Gastrocnemius medialis (tissue), 4 donors: ENCODE measurements at regions not wholly inside any gene's neighbourhood (a gene's known extent, or its start where the extent isn't known, plus 50 kb on each side); places are given as distances from the start of the nearest gene placed in this dataset.

Experiments used
- ATAC-seq, 2 donors: fragments of 150-250 bp; one replicate each; pipeline ENCODE4 v1.9.1; 2016
- DNase-seq, 2 donors: peaks; one replicate each; pipeline ENCODE4 v3.0.0-alpha.2; 2019
- H3K27ac ChIP-seq, 4 donors: fragments of 200-600 bp; sonication (generic); 1 replicate in 1 of 4; 2 replicates in 3 of 4; pipeline ENCODE4 v1.5.1; 2016 to 2018; ENCODE audit warnings: mild to moderate bottlenecking in 2 of 4, moderate library complexity in 1 of 4
- H3K27me3 ChIP-seq, 3 donors: fragments of 200-600 bp; sonication (generic) in 2 of 3; 1 replicate in 1 of 3; 2 replicates in 2 of 3; pipeline versions ENCODE4 v1.5.1 to v1.6.0; 2016 to 2019; ENCODE audit warnings: mild to moderate bottlenecking in 1 of 3, moderate library complexity in 1 of 3
- H3K36me3 ChIP-seq, 2 donors: fragments of 200-600 bp; sonication (generic) in 1 of 2; one replicate each; pipeline ENCODE4 v1.5.1; 2017 to 2018
- H3K4me1 ChIP-seq, 2 donors: fragments of 200-600 bp; sonication (generic) in 1 of 2; one replicate each; pipeline ENCODE4 v1.5.1; 2016 to 2017; ENCODE audit warnings: mild to moderate bottlenecking in 2 of 2
- H3K4me3 ChIP-seq, 4 donors: fragments of 200-600 bp; sonication (generic) in 3 of 4; 1 replicate in 1 of 4; 2 replicates in 3 of 4; pipeline ENCODE4 v1.5.1; 2016 to 2019; ENCODE audit warnings: mild to moderate bottlenecking in 2 of 4
- H3K9me3 ChIP-seq, 3 donors: fragments of 200-600 bp; sonication (generic) in 2 of 3; 1 replicate in 1 of 3; 2 replicates in 2 of 3; pipeline ENCODE4 v1.5.1; 2016 to 2019
- POLR2A ChIP-seq, 2 donors: fragments of 450-650 bp; IDR thresholded peaks; one replicate each; pipeline ENCODE4 v1.6.1; 2017; ENCODE audit warnings: antibody characterized with exemption in 2 of 2, mild to moderate bottlenecking in 2 of 2, moderate library complexity in 2 of 2
- in situ Hi-C, 4 donors: fragments of 200-750 bp; cut with MboI; loops; one replicate each; pipeline versions ENCODE4 v1.15.0 to v1.8.0; 2017; ENCODE audit warnings: low sequenced_read_pairs in 4 of 4
- intact Hi-C: fragments of 100-400 bp; cut with DNase I; formaldehyde crosslinking; loops from one replicate; pipeline ENCODE4 v1.15.1; 2023; ENCODE audit warnings: low total_unique reads
- TF ChIP-seq, protein P1 (sequence below), 5 experiments: fragments of 450-650 bp in 3 of 5; fragments of 200-600 bp in 2 of 5; sonication (generic) in 2 of 5; IDR thresholded peaks in 4 of 5; conservative IDR thresholded peaks in 1 of 5; 1 replicate in 4 of 5; 2 replicates in 1 of 5; pipeline ENCODE4 v1.5.1; 2016 to 2019; ENCODE audit warnings: antibody characterized with exemption in 5 of 5, mild to moderate bottlenecking in 3 of 5, moderate library complexity in 3 of 5

DNA sequence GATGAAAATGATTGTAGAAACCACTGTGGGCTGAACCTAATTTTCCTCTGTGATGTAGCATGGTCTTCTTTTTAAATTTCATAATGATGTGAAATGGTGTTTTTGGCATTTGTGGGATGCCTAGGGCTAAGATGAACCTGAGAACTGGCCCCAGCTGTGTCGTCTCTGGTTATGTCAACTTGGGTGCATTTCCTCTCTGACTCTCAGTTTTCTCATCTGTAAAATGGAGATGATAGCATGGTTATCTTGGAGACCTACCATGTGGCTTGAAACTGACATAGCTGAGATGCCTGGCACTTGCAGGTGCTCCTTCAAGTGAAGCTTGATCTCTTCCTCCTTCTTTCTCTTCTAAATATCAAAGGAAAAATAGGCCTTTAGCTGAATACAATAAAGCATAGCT, 77.8 kb downstream of the BOD1 start:
- no peaks in the 10 kb centered on the region for H3K9me3 ChIP-seq
- TF ChIP-seq, protein P1, sequence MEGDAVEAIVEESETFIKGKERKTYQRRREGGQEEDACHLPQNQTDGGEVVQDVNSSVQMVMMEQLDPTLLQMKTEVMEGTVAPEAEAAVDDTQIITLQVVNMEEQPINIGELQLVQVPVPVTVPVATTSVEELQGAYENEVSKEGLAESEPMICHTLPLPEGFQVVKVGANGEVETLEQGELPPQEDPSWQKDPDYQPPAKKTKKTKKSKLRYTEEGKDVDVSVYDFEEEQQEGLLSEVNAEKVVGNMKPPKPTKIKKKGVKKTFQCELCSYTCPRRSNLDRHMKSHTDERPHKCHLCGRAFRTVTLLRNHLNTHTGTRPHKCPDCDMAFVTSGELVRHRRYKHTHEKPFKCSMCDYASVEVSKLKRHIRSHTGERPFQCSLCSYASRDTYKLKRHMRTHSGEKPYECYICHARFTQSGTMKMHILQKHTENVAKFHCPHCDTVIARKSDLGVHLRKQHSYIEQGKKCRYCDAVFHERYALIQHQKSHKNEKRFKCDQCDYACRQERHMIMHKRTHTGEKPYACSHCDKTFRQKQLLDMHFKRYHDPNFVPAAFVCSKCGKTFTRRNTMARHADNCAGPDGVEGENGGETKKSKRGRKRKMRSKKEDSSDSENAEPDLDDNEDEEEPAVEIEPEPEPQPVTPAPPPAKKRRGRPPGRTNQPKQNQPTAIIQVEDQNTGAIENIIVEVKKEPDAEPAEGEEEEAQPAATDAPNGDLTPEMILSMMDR (IDR thresholded peaks at IDR 0.05 in 4 of 5, conservative IDR thresholded peaks at IDR 0.05 in 1 of 5): no peak
- TF ChIP-seq POLR2A (IDR thresholded peaks at IDR 0.05): no peak
- no peak for ATAC-seq
- no peaks in the 10 kb centered on the region for H3K36me3 ChIP-seq
- no peaks in the 10 kb centered on the region for H3K27me3 ChIP-seq
- no peak for DNase-seq
- intact Hi-C loops: loop anchor here (1.0 to 5.0 kb wide), 2 partner anchors 36 to 83 kb away; no protein-coding TSS in a partner anchor
- in situ Hi-C loops: no loop called here
- H3K4me1 ChIP-seq: peaks cover 4 to 6% of the 10 kb centered on the region in 2 donors
- no peak overlapping the region for H3K4me3 ChIP-seq
- H3K27ac ChIP-seq: peak overlapping the region; percentile 75 to 84 (median 77)

DNA sequence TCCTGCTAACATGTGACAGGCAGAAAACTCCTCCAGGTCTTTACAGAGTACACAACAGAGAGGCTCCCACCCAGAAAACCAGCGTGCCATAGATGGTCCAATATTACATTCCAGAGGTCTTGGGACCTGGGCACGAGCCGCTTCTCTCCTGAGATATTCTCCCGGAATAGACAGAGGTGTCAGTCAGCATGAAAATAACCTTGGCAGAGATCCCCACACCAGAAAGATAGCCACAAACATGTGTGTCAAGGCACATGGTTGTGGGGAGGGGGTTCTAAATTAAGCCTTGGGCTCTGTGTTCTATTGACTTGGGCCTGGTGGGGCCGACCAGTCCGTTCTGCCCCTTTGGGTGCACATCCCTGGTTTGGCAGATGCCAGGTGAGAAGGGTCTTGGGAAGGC, 78.4 kb downstream of the BOD1 start:
- no peaks in the 10 kb centered on the region for H3K36me3 ChIP-seq
- ATAC-seq: peak; percentile 90 to 92
- H3K27me3 ChIP-seq: no peaks in the 10 kb centered on the region
- in situ Hi-C loops: no loop called here
- no peaks in the 10 kb centered on the region for H3K9me3 ChIP-seq
- H3K4me3 ChIP-seq: no peak overlapping the region
- H3K4me1 ChIP-seq: peaks cover 4 to 6% of the 10 kb centered on the region in 2 donors
- peak overlapping the region; percentile 75 to 84 (median 77) for H3K27ac ChIP-seq
- intact Hi-C loops: loop anchor here (1.0 to 5.0 kb wide), 2 partner anchors 36 to 83 kb away; no protein-coding TSS in a partner anchor
- no peak for TF ChIP-seq POLR2A (IDR thresholded peaks at IDR 0.05)
- TF ChIP-seq, protein P1 (IDR thresholded peaks at IDR 0.05 in 4 of 5, conservative IDR thresholded peaks at IDR 0.05 in 1 of 5): no peak
- DNase-seq: peak; percentile 72 to 76

DNA sequence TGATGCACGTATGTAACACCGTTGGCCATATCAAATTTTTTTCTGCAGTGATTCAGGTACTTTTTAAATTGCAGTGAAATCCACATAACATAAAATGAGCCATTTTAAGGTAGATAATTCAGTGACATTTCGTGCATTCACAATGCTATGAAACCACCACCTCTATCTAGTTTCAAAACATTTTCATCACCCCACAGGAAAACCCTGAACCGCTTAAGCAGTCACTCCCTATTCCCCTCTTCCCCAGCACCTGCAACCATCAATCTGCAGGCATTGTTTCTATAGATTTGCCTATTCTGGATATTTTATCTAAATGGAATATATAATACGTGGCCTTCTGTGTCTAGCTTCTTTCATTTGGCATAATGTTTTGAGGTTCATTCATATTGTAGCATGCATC, 79.2 kb downstream of the BOD1 start:
- no peak for ATAC-seq

DNA sequence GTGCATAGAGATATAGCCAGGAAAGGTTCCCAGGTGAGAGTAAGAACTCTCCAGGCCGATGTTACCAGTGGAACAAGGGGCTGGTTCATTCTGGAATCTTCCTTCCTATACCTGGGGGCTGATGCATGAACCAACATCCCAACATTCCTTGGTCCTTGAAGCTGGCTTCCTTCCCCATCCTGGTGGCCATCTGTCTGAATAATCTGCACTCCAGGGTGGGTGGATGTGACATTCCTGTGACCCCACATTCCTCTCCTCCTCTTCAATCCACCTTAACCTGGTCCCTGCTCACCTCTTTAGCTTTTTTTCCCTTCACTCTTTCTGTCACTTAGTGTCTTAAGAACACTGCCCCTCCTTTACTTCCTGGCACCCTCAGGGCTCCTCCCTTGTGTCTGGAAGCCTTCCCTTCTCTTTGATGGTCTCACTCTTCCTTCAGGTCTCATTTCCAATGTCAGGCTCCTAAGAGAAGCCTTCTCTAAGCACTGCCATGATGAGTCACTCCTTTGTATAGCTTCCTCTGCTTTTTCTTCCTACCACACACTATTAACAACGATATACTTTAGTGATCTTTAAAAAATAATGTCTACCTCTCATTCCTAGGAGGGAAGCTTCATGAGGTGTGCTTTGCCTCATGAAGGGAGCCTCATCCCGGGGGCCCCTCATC, 80.3 kb downstream of the BOD1 start:
- DNase-seq: no peak
- Histone ChIP-seq H3K27me3 (no peaks in the 10 kb centered on the region), H3K4me1 (peaks cover 6 to 10% of the 10 kb centered on the region in 2 donors), H3K9me3 (no peaks in the 10 kb centered on the region), H3K4me3 (no peak overlapping the region), H3K27ac (peak overlapping the region in 3 of 4 donors; percentile 28 to 75 (median 31)), H3K36me3 (no peaks in the 10 kb centered on the region)
- intact Hi-C loops (loop anchor here (5.0 kb wide), 1 partner anchor 34 kb away; no protein-coding TSS in a partner anchor), in situ Hi-C loops (no loop called here)
- TF ChIP-seq, protein P1 (IDR thresholded peaks at IDR 0.05 in 4 of 5, conservative IDR thresholded peaks at IDR 0.05 in 1 of 5): no peak
- no peak for TF ChIP-seq POLR2A (IDR thresholded peaks at IDR 0.05)
- ATAC-seq: no peak

More for the DNA sequence above, 79.2 kb downstream of the BOD1 start:
- H3K4me3 ChIP-seq: no peak overlapping the region
- DNase-seq: no peak
- peak overlapping the region; percentile 75 to 84 (median 77) for H3K27ac ChIP-seq
- no peaks in the 10 kb centered on the region for H3K27me3 ChIP-seq
- intact Hi-C loops (loop anchor here (5.0 kb wide), 1 partner anchor 35 kb away; no protein-coding TSS in a partner anchor), in situ Hi-C loops (no loop called here)
- H3K9me3 ChIP-seq: no peaks in the 10 kb centered on the region
- peaks cover 4 to 6% of the 10 kb centered on the region in 2 donors for H3K4me1 ChIP-seq
- TF ChIP-seq, protein P1 (IDR thresholded peaks at IDR 0.05 in 4 of 5, conservative IDR thresholded peaks at IDR 0.05 in 1 of 5): no peak
- no peak for TF ChIP-seq POLR2A (IDR thresholded peaks at IDR 0.05)
- H3K36me3 ChIP-seq: no peaks in the 10 kb centered on the region
